ENCODE measurements at regions not wholly inside any gene's neighbourhood (a gene's known extent, or its start where the extent isn't known, plus 50 kb on each side); places are given as distances from the start of the nearest gene placed in this dataset.

GRCh38 chr5:57662991-57663390 is 180.4 kb upstream of the ACTBL2 start:
- TF ChIP-seq CTCF (IDR thresholded peaks at IDR 0.05; ENCODE audit: low read depth, low read length) = no peak
- no peak overlapping the region for H3K4me3 ChIP-seq (ENCODE audit: low read depth, low read length)

- TF ChIP-seq CTCF (IDR thresholded peaks at IDR 0.05; ENCODE audit: low read depth, low read length) = no peak
- no peak overlapping the region for H3K4me3 ChIP-seq (ENCODE audit: low read depth, low read length)
These were observed 177.3 kb upstream of the ACTBL2 start for GRCh38 chr5:57659886-57660285.

- H3K4me3 ChIP-seq (ENCODE audit: low read depth, low read length) = no peak overlapping the region
- TF ChIP-seq CTCF (IDR thresholded peaks at IDR 0.05; ENCODE audit: low read depth, low read length) = no peak
These were observed 175.4 kb upstream of the ACTBL2 start for GRCh38 chr5:57658018-57658417.

GRCh38 chr5:57655228-57655627 is 172.6 kb upstream of the ACTBL2 start:
- no peak overlapping the region for H3K4me3 ChIP-seq (ENCODE audit: low read depth, low read length)

GRCh38 chr5:57653636-57654290 is 171.2 kb upstream of the ACTBL2 start:
- no peak overlapping the region for H3K4me3 ChIP-seq (ENCODE audit: low read depth, low read length)
- no peak for TF ChIP-seq CTCF (IDR thresholded peaks at IDR 0.05; ENCODE audit: low read depth, low read length)

More at GRCh38 chr5:57655228-57655627, 172.6 kb upstream of the ACTBL2 start:
- TF ChIP-seq CTCF (IDR thresholded peaks at IDR 0.05; ENCODE audit: low read depth, low read length) = no peak

- no peak for TF ChIP-seq CTCF (IDR thresholded peaks at IDR 0.05; ENCODE audit: low read depth, low read length)
- no peak overlapping the region for H3K4me3 ChIP-seq (ENCODE audit: low read depth, low read length)
These were observed 168.5 kb upstream of the ACTBL2 start for GRCh38 chr5:57651127-57651526.

GRCh38 chr5:57650360-57651069 is 167.9 kb upstream of the ACTBL2 start:
- no peak overlapping the region for H3K4me3 ChIP-seq (ENCODE audit: low read depth, low read length)
- TF ChIP-seq CTCF (IDR thresholded peaks at IDR 0.05; ENCODE audit: low read depth, low read length) = peak; percentile 52; the same call in 1 of the 2 replicates
